HEK293T (cell line): ENCODE measurements at regions not wholly inside any gene's neighbourhood (a gene's known extent, or its start where the extent isn't known, plus 50 kb on each side); places are given as distances from the start of the nearest gene placed in this dataset.

Source experiments
- CTBP1 ChIP-seq: fragments of 450-650 bp; IDR thresholded peaks from 2 replicates; pipeline ENCODE4 v1.6.1; 2016; ENCODE audit warnings: borderline replicate concordance
- ELF4 ChIP-seq: fragments of 450-650 bp; IDR thresholded peaks from 2 replicates; pipeline ENCODE4 v1.6.1; 2017; ENCODE audit warnings: antibody characterized with exemption
- FOXA1 ChIP-seq: fragments of 450-650 bp; IDR thresholded peaks from 2 replicates; pipeline ENCODE4 v1.6.1; 2016; ENCODE audit warnings: mild to moderate bottlenecking
- FOXK2 ChIP-seq: fragments of 450-650 bp; IDR thresholded peaks from 2 replicates; pipeline ENCODE4 v1.6.1; 2016; ENCODE audit warnings: mild to moderate bottlenecking
- FOXM1 ChIP-seq: fragments of 450-650 bp; IDR thresholded peaks from 2 replicates; pipeline ENCODE4 v1.6.1; 2017; ENCODE audit warnings: mild to moderate bottlenecking, borderline replicate concordance
- NFRKB ChIP-seq: fragments of 450-650 bp; IDR thresholded peaks from 2 replicates; pipeline ENCODE4 v1.6.1; 2016; ENCODE audit warnings: mild to moderate bottlenecking, moderate library complexity
- SP1 ChIP-seq: fragments of 450-650 bp; IDR thresholded peaks from 2 replicates; pipeline ENCODE4 v1.6.1; 2017
- TARDBP ChIP-seq: fragments of 450-650 bp; IDR thresholded peaks from 2 replicates; pipeline ENCODE4 v1.6.1; 2016

DNA sequence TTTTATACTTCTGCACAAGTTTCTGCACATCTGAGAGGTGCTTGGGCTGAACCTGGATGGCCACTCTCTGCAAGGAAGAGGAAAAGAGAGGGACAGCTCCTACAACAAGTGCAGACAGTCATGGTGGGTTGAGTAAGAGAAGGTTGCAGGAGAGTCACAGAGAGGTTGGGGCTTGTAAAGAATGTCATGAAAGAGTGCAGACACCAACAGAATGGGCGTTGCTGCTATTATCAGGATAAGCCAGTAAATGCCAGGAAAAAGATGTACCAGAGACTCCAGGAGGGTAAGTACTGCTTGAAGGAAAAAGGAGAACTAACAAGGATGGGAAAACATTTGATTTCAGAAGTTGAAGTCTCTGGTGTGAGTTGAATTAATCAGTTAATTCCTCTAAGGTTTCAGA, 77.8 kb upstream of the NRP1 start:
- no peak for TF ChIP-seq SP1
- no peak for TF ChIP-seq NFRKB
- no peak for TF ChIP-seq FOXA1
- TF ChIP-seq FOXM1 = no peak
- no peak for TF ChIP-seq TARDBP
- no peak for TF ChIP-seq ELF4
- no peak for TF ChIP-seq CTBP1
- TF ChIP-seq FOXK2 = no peak
